ENCODE measurements at regions not wholly inside any gene's neighbourhood (a gene's known extent, or its start where the extent isn't known, plus 50 kb on each side); places are given as distances from the start of the nearest gene placed in this dataset.
A peak's percentile ranks its signal among the peaks of the same experiment; 100 is the strongest.

GRCh38 chr1:98480271-98480670 lies 181.2 kb upstream of the SNX7 start:
- no peak for DNase-seq (ENCODE audit: low spot score)

- no peak for DNase-seq (ENCODE audit: low spot score)
Observed at GRCh38 chr1:98478121-98478520, 183.4 kb upstream of the SNX7 start.

GRCh38 chr1:98472878-98473277 lies 188.6 kb upstream of the SNX7 start:
- no peak for DNase-seq (ENCODE audit: low spot score)

- DNase-seq (ENCODE audit: low spot score), result no peak
Observed at GRCh38 chr1:98471633-98472032, 189.9 kb upstream of the SNX7 start.

GRCh38 chr1:98468111-98468717 lies 193.3 kb upstream of the SNX7 start:
- DNase-seq (ENCODE audit: low spot score), result peak; percentile 49

- no peak for DNase-seq (ENCODE audit: low spot score)
Observed at GRCh38 chr1:98467586-98467985, 193.9 kb upstream of the SNX7 start.

GRCh38 chr1:98467122-98467521 lies 194.4 kb upstream of the SNX7 start:
- DNase-seq (ENCODE audit: low spot score), result no peak

GRCh38 chr1:98461873-98462385 lies 199.6 kb upstream of the SNX7 start:
- DNase-seq (ENCODE audit: low spot score), result no peak

GRCh38 chr1:98460136-98460535 lies 201.4 kb upstream of the SNX7 start:
- no peak for DNase-seq (ENCODE audit: low spot score)

- no peak for DNase-seq (ENCODE audit: low spot score)
Observed at GRCh38 chr1:98459486-98459870, 202.0 kb upstream of the SNX7 start.

- DNase-seq (ENCODE audit: low spot score), result no peak
Observed at GRCh38 chr1:98458511-98459485, 202.7 kb upstream of the SNX7 start.

- DNase-seq (ENCODE audit: low spot score), result no peak
Observed at GRCh38 chr1:98457248-98457647, 204.3 kb upstream of the SNX7 start.

GRCh38 chr1:98454666-98455065 lies 206.9 kb upstream of the SNX7 start:
- DNase-seq (ENCODE audit: low spot score), result no peak

- no peak for DNase-seq (ENCODE audit: low spot score)
Observed at GRCh38 chr1:98453066-98453465, 208.5 kb upstream of the SNX7 start.

- DNase-seq (ENCODE audit: low spot score), result no peak
Observed at GRCh38 chr1:98452162-98452561, 209.4 kb upstream of the SNX7 start.

- DNase-seq (ENCODE audit: low spot score), result no peak
Observed at GRCh38 chr1:98441281-98441680, 220.2 kb upstream of the SNX7 start.

GRCh38 chr1:98439471-98439870 lies 222.1 kb upstream of the SNX7 start:
- DNase-seq (ENCODE audit: low spot score), result no peak

- no peak for DNase-seq (ENCODE audit: low spot score)
Observed at GRCh38 chr1:98437540-98437939, 224.0 kb upstream of the SNX7 start.

GRCh38 chr1:98437011-98437410 lies 224.5 kb upstream of the SNX7 start:
- no peak for DNase-seq (ENCODE audit: low spot score)

GRCh38 chr1:98429965-98430443 lies 231.5 kb upstream of the SNX7 start:
- DNase-seq (ENCODE audit: low spot score), result no peak

- no peak for DNase-seq (ENCODE audit: low spot score)
Observed at GRCh38 chr1:98428864-98429263, 232.7 kb upstream of the SNX7 start.

GRCh38 chr1:98427664-98428063 lies 233.9 kb upstream of the SNX7 start:
- no peak for DNase-seq (ENCODE audit: low spot score)

- DNase-seq (ENCODE audit: low spot score), result no peak
Observed at GRCh38 chr1:98426092-98426491, 235.4 kb upstream of the SNX7 start.

Measured in H4 (cell line).